ENCODE measurements at regions not wholly inside any gene's neighbourhood (a gene's known extent, or its start where the extent isn't known, plus 50 kb on each side); places are given as distances from the start of the nearest gene placed in this dataset.

DNA sequence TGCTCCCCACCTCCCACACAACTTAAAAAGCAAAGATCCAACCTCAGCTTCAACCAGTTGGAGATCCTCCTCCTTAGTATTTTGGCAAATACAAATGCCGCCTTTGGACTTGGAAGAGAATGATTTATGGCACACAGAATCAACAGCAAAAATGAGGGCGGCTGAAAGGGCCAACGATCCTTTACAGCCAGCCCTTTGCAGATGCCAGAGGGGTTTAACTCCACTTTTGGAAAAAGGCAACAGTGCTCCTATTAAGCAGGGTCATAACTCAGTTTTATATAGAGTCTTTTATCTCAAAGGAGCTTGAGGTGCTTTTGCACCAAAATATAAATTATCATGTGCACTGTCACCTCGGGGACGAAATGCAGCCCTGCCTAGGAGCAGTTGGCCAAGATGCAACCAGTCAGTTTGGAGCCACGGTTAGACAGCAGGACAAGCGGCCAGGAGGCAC, 56.7 kb upstream of the JCAD start:
- no peak for DNase-seq

DNA sequence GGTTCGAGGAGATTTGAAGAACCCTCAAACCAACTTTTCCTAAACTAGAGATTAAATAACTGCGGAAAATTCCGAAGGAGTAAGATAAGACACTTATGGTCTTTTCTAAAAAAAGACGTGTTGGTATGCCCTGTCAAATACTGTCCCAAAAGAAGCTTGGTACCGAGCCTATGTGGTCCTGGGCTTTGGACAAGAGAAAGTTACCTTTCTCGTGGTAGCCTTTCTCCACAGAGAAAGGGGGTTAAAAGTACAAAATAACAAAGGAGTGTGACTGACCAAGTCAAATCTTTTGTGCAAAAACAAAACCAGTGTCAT, 56.2 kb upstream of the JCAD start:
- no peak for DNase-seq

- peak; percentile 38 to 60 for DNase-seq
Observed at GRCh38 chr10:30114881-30115625, 55.7 kb upstream of the JCAD start.

DNA sequence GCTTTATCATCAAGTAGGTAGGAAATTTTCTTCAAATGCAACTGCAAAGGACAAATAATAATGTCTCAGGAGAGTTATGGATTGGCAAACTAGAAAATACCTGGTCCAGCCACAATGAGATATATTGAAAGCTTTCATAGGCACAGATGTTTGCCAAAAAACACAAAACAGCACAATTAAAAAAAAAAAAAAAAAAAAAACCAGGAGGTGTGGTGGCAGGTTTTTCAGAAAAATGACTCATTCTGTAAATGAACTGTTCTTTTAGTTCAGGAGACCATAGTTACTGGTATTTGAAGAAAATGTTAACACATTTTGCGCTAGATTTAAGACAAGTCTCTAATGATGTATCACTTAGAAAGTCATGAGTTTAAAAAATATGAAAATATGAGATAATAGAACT, 55.0 kb upstream of the JCAD start:
- no peak for DNase-seq

DNA sequence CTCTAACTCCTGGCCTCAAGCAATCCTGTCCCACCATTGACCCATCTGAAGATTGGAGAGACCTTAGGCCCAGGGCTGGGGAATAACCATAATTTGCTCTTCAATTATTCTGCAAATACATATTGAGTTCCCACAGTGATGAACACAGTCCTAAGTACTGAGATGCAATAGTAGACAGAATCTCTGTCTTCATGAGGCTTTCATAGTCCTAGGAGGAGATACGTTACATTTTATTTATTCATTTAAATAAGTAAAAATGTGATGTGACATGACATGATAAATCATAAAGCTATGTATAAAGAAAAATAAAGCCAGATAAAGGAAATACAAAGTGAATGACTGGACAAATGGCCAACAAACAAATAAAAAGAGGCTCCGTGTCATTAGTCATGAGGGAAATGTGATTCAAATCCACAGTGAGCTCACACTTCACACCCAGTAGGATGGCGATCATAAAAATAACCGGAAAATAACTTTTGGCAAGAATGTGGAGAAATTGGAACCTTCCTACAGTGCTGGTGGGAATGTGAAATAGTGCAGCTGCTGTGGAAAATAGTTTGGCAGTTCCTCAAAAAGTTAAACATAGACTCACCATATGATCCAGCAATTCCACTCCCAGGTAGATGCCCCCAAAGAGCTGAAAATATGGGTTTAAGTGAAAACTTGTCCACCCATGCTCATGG, 52.1 kb upstream of the JCAD start:
- DNase-seq, result no peak

Measured in NCI-H526 (cell line).